NCI-H2196 (cell line): ENCODE measurements at regions not wholly inside any gene's neighbourhood (a gene's known extent, or its start where the extent isn't known, plus 50 kb on each side); places are given as distances from the start of the nearest gene placed in this dataset.
"Not testable (repeated sequence)": the region's sequence is repeated elsewhere in the genome, so short reads cannot be mapped to it uniquely, and the experiment has no call there.

ENCODE experiments used
- DNase-seq: peaks from one replicate; lab custom pipeline; 2025; ENCODE audit not compliant: unreplicated experiment; lab: John Stamatoyannopoulos, UW

DNA sequence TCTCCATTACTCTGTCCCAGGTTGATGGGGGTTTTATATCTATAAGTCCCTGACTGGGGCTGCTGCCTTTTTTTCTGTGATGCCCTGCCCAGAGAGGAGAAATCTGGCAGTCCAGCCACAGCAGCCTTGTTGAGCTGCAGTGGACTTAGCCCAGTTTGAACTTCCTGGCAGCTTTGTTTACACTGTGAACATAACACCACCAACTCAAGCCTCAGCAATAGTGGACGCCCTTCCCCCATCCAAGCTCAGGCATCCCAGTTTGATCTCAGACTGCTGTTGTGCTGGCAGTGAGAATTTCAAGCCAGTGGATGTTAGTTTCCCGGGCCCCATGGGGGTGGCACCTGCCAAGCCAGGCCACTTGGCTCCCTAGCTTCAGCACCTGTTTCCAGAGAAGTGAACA, 298.5 kb upstream of the KDM5D start:
- peak; percentile 23 for DNase-seq

DNA sequence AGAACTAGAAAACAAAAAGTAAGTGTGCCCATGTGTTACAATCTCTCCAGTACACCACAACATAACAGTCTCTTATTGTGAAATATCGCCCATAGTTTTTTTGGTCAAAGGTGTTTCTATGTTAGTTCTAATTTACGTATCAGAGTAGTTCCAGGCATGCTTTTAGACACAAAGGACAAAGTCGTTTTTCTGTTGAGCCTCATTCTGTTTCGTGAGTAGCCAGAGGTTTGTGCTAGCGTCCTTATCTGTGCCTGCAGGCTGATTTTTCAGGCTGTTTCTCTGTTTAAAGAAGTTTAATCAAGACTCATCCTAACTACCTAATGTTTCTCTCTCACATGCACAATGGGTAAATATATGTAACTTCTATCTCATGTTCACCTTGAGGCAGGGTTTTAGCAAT, 281.1 kb upstream of the KDM5D start:
- DNase-seq: no peak

DNA sequence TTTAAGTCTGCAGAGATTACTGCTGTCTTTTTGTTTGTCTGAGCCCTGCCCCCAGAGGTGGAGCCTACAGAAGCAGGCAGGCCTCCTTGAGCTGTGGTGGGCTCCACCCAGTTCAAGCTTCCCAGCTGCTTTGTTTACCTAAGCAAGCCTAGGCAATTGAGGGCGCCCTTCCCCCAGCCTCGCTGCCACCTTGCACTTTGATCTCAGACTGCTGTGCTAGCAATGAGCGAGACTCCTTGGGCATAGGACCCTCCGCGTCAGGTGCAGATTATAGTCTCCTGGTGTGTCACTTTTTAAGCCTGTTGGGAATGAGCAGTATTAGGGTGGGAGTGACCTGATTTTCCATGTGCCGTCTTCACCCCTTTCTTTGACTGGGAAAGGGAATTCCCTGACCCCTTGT, 248.9 kb upstream of the KDM5D start:
- DNase-seq: not testable (repeated sequence)

DNA sequence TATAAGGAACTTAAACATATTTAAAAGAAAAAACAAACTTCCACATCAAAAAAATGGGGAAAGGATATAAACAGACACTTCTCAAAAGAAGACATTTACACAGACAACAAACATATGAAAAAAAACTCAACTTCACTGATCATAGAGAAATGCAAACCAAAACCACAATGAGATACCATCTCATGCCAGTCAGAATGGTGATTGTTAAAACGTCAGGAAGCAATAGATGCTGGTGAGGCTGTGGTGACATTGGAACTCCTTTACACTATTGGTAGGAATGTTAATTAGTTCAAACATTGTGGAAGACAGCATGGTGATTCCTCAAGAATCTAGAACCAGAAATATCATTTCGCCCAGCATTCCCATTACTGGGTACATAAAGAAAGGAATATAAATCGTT, 228.5 kb upstream of the KDM5D start:
- DNase-seq: no peak

DNA sequence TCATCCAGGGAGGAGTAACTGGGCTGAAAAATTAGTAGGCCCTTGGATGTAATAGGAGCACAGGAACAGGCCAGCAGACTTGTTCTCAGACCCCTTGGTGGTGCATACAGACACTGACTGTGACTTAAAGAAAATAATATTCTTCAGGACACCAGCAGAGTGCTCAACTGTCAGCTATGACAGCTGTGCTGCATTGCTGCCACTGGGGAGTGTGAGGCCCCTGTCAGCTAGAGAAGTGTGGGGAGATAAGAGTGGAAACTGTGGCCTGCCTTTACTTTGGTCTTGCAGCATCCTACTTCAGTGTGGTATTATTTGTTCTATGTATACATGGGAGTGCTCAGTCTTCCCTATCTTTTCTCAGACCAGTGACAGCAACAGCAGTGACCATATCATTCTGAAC, 203.2 kb upstream of the KDM5D start:
- no peak for DNase-seq

DNA sequence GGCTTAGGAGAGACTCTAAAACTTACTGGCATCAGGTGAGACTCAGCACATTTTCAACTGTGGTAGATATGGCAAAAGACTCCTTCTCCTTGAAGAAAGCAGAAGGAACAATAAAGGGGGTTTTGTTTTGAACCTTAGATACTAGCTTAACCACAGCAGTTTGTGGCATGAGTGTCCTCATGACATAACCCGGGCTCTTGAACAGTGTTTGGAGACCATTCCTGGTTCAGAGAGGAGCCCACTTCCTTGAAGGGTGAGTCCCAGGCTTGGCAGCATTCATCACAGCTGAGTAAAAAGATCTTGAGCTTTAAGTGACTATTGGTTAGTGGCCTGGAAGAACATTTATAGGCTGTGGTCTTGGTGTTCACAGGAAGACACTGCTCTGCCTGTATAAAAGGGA, 154.5 kb upstream of the KDM5D start:
- no peak for DNase-seq

- DNase-seq: no peak
Measured at GRCh38 chrY:19892076-19892964, 147.8 kb upstream of the KDM5D start.

DNA sequence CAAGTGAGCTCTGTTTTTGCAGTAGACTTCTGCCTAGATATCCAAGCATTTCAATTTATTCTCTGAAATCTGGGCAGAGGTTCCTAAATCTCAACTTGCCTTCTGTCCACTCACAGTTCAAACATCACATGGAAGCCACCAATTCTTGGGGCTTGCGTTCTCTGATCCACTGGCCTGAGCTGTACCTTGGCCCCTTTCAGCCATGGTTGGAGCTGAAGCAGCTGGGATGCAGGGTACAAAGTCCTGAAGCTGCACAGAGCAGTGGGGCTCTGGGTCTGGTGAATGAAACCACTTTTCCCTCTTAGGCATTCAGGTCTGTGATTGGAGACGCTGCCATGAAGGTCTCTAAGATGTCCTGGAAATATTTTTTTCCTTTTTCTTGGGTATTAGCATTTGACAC, 137.6 kb upstream of the KDM5D start:
- DNase-seq: no peak

DNA sequence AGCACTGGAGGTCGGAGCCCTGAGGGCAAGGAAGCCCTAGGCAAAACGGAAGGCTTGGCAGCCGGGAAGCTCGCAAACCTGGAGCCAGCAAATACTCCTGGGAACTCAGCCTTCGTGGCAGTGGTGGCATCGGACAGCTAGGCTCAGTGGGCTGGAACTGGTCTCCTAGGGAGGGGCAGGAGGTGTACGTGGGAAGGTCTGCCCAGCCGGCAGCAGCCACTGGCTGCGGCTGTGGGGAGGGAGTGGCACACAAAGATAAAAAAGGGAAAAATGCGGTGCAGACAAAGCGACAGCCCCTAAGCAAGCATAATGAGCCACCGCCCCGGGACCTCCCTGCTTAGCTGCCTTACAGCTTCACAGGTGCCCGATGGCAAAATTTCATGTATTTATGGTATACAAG, 125.2 kb upstream of the KDM5D start:
- no peak for DNase-seq

DNA sequence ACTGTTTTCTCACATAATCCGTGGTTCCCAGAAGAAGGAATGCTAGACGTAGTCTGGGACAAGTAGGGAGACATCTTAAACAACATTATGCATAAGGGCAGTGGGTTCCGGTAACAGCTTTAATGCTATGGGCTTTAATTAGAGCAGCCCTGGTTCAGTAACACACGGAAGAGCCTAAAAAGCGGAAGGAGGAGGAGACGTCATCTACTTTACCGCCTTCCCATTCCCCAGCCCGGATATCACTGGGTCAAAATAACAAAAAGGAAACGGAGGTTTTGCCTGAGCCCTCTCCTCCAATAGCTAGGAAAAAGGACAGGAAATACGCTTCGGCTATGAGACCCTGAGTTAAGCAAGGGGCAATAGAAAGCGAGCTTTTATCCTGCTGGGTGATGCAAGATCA, 124.8 kb upstream of the KDM5D start:
- DNase-seq: no peak

DNA sequence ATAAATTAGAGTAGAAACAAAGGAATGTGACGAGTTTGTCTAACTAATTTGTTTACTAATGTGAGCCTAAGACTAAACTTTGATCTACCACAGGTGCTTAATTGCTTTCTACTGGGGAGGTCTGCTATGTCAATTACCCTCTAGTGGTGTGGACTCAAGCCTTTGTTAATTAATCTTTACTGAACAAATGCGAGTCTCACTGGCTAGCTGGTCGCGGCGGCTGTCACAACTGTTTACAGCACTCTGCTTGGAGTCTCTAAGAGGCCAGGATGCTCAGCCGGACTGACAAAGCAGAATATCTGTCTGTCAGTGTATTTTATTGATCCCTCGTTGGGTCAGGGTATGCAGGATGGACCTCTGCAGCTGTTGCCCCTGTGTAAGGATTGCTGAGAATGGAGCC, 124.1 kb upstream of the KDM5D start:
- DNase-seq: no peak

DNA sequence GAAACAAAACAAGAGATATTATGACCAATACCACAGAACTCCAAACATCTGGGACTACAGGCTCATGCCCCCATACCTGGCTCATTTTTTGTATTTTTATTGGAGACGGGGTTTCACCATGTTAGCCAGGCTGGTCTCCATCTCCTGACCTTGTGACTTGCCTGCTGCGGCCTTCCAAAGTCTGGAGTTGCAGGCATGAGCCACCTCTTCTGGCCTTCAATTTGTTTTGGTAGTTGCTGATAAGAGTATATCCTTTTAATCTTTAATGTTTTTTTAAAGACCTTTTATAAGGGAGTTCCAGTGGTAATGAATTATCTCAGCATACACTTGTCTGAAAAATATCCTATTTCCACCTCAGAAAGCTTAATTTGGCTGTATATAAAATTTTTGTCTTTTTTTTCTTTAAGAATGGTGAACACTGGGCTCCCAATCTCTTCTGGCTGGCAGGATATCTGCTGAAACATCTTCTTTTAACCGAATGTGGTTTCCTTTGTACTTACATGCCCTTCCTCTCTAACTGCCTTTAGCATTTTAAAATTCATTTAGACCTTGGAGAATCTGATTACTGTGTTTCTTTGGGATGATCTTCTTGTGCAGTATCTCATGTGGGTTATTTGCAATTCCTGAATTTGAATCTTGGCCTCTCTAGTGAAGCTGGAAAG, 112.1 kb upstream of the KDM5D start:
- DNase-seq: no peak

DNA sequence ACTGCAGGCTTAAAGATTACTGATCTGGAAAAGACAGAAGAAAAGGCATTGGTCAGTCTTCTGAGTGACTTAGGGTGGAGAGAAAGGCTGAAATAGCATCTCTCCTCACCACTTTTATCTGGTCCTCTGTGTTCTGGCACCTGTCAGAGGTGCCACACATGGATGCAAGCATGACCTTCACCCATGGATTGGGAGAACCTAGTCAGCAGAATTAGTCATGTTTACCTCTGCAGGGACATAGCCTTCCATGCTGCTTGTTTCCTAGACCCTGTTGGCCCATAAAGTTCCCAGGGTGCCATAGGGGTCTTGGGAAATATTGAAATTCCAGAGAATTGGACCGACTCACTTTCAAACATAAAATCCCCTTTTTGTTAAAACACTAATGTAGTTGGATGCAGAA, 98.4 kb upstream of the KDM5D start:
- no peak for DNase-seq

- DNase-seq: no peak
Measured at GRCh38 chrY:19824136-19824535, 79.6 kb upstream of the KDM5D start.

DNA sequence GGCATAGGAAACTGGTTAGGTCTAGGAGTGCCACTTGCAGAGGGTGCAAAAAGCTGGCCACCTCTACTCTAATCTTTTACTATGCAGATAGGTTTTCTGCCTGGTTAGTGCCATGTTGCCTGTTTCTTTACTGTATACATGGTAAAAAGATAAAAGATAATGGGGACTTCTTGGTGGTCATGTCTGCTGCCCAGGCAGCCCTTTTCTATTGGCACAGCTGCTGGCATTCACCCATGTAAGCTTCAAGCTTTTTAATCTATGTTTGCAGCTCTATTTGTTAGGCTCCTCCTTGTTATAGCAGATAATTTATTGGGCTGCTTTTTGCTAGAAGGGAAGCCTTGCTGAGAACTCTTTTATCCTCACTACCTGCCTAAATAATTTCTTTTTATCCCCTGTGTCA, 74.0 kb upstream of the KDM5D start:
- DNase-seq: no peak

DNA sequence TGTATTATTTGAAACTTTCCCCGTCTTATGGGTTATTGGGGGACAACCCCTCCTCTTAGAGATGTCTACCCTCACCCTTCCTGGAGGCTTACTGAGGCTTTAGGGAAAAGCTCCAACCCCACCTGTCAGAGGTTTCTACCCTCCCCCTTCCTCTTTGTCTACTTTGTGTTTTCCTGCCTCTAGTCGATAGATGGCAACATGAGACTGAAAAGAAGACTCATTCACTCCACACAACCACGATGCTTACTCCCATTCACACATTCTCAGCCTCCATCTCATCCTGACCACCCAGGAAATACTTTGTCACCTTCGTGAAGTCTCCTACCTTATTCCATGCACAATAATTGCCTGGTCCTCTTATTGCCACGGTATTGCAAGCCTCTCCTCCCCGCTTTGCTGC, 72.4 kb upstream of the KDM5D start:
- no peak for DNase-seq

DNA sequence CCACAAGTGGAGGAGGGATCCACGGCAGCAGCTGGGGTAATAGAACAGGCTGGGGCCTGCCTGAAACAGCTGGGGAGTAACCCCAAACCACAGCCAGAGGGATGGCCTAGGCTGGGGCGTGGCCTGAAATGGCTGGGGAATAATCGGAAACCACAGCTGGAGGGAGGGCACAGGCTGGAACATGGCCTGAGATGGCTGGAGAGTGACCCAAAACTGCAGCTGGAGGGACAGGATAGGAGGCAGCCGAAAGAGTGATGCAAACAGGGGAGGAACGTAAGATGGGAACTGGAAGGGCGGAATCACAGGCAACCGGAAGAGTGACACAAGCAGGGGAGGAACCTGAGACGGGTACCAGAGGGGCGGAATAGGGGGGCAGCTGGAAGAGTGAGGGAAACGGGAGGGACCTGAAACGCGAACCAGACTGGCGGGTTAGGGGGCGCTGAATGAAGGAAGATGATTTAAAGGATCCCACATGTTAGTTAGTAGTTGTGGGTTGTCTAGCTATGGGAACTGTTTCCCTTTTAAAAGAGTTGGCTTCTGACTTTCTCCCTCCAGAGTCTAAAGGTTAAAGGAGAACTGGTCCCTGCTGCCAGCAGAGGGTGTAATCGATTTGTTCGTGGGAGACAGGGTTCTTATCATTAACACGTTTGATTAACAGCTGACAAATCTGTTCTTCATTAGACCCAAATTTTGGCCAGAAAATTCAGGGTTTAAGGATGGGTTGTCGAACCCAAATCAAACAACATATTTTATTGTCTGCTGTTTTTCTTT, 71.7 kb upstream of the KDM5D start:
- no peak for DNase-seq
